DMS153 (cell line): ENCODE measurements at regions not wholly inside any gene's neighbourhood (a gene's known extent, or its start where the extent isn't known, plus 50 kb on each side); places are given as distances from the start of the nearest gene placed in this dataset.
"Not testable (repeated sequence)": the region's sequence is repeated elsewhere in the genome, so short reads cannot be mapped to it uniquely, and the experiment has no call there.

ENCODE experiments used
- DNase-seq: peaks from one replicate; lab custom pipeline; 2025; lab: John Stamatoyannopoulos, UW

- DNase-seq: no peak
Observed at GRCh38 chr4:58368221-58368620, 1258.0 kb upstream of the IGFBP7 start.

GRCh38 chr4:58360354-58361133, 1250.4 kb upstream of the IGFBP7 start:
- DNase-seq: no peak

GRCh38 chr4:58359590-58359989, 1249.4 kb upstream of the IGFBP7 start:
- DNase-seq: no peak

GRCh38 chr4:58357947-58358346, 1247.8 kb upstream of the IGFBP7 start:
- DNase-seq: no peak

- no peak for DNase-seq
Observed at GRCh38 chr4:58325070-58325469, 1214.9 kb upstream of the IGFBP7 start.

- no peak for DNase-seq
Observed at GRCh38 chr4:58313444-58313843, 1203.3 kb upstream of the IGFBP7 start.

GRCh38 chr4:58303456-58303855, 1193.3 kb upstream of the IGFBP7 start:
- no peak for DNase-seq

- DNase-seq: no peak
Observed at GRCh38 chr4:58301376-58301999, 1191.3 kb upstream of the IGFBP7 start.

- no peak for DNase-seq
Observed at GRCh38 chr4:58286335-58286734, 1176.2 kb upstream of the IGFBP7 start.

GRCh38 chr4:58280928-58281327, 1170.7 kb upstream of the IGFBP7 start:
- DNase-seq: not testable (repeated sequence)

GRCh38 chr4:58275856-58276255, 1165.7 kb upstream of the IGFBP7 start:
- DNase-seq: no peak

- no peak for DNase-seq
Observed at GRCh38 chr4:58274553-58274952, 1164.4 kb upstream of the IGFBP7 start.

- DNase-seq: no peak
Observed at GRCh38 chr4:58272311-58272710, 1162.1 kb upstream of the IGFBP7 start.

GRCh38 chr4:58265734-58266133, 1155.5 kb upstream of the IGFBP7 start:
- no peak for DNase-seq

- no peak for DNase-seq
Observed at GRCh38 chr4:58261526-58261925, 1151.3 kb upstream of the IGFBP7 start.

- DNase-seq: no peak
Observed at GRCh38 chr4:58254291-58254690, 1144.1 kb upstream of the IGFBP7 start.

- DNase-seq: no peak
Observed at GRCh38 chr4:58252656-58253055, 1142.5 kb upstream of the IGFBP7 start.

GRCh38 chr4:58247792-58248191, 1137.6 kb upstream of the IGFBP7 start:
- DNase-seq: no peak

- DNase-seq: no peak
Observed at GRCh38 chr4:58225460-58225859, 1115.3 kb upstream of the IGFBP7 start.

GRCh38 chr4:58219179-58219578, 1109.0 kb upstream of the IGFBP7 start:
- DNase-seq: no peak

- DNase-seq: no peak
Observed at GRCh38 chr4:58216461-58216860, 1106.3 kb upstream of the IGFBP7 start.

GRCh38 chr4:58214376-58214775, 1104.2 kb upstream of the IGFBP7 start:
- no peak for DNase-seq

- no peak for DNase-seq
Observed at GRCh38 chr4:58209551-58209950, 1099.4 kb upstream of the IGFBP7 start.

- DNase-seq: no peak
Observed at GRCh38 chr4:58209001-58209400, 1098.8 kb upstream of the IGFBP7 start.
